GM08714 (cell line): ENCODE measurements at regions not wholly inside any gene's neighbourhood (a gene's known extent, or its start where the extent isn't known, plus 50 kb on each side); places are given as distances from the start of the nearest gene placed in this dataset.

Experiments used
- H3K4me3 ChIP-seq: fragments of 200-500 bp; sonication (Bioruptor generic); 2 replicates; pipeline ENCODE4 v1.5.1; 2014; ENCODE audit warnings: mild to moderate bottlenecking, low read length, inconsistent platforms
- ZNF274 ChIP-seq: IDR thresholded peaks from 2 replicates; pipeline ENCODE4 v1.6.1; 2012; ENCODE audit warnings: mild to moderate bottlenecking, low read depth, low read length

- no peak for TF ChIP-seq ZNF274
- no peak overlapping the region for H3K4me3 ChIP-seq
These were observed 98.2 kb downstream of the SOCS6 start for GRCh38 chr18:70387027-70387426.

- H3K4me3 ChIP-seq: no peak overlapping the region
- TF ChIP-seq ZNF274: no peak
These were observed 97.7 kb downstream of the SOCS6 start for GRCh38 chr18:70386582-70386981.

GRCh38 chr18:70385474-70385873 is 96.6 kb downstream of the SOCS6 start:
- H3K4me3 ChIP-seq: no peak overlapping the region
- no peak for TF ChIP-seq ZNF274

DNA sequence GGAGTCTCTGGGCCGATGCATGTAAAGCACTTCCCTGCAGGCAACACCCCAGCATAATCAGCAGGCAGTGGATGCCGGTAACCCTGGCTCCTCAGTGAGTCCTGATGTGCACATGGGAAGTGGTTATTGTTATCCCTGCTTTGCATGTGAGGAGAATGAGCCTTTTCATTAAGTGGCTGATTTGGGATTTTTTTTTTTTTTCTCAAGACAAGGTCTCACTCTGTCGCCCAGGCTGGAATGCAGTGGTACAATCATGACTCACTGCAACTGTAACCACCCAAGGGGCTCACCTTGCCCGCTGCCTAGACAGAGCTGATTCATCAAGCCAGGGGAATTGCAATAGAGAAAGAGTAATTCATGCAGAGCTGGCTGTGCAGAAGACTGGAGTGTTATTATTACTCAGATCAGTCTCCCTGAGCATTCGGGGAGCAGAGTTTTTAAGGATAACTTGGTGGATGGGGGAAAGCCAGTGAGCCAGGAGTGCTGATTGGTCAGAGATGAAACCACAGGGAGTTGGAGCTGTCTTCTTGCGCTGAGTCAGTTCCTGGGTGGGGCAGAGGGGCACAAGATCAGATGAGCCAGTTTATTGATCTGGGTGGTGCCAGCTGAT is 95.4 kb downstream of the SOCS6 start:
- no peak overlapping the region for H3K4me3 ChIP-seq
- TF ChIP-seq ZNF274: no peak

DNA sequence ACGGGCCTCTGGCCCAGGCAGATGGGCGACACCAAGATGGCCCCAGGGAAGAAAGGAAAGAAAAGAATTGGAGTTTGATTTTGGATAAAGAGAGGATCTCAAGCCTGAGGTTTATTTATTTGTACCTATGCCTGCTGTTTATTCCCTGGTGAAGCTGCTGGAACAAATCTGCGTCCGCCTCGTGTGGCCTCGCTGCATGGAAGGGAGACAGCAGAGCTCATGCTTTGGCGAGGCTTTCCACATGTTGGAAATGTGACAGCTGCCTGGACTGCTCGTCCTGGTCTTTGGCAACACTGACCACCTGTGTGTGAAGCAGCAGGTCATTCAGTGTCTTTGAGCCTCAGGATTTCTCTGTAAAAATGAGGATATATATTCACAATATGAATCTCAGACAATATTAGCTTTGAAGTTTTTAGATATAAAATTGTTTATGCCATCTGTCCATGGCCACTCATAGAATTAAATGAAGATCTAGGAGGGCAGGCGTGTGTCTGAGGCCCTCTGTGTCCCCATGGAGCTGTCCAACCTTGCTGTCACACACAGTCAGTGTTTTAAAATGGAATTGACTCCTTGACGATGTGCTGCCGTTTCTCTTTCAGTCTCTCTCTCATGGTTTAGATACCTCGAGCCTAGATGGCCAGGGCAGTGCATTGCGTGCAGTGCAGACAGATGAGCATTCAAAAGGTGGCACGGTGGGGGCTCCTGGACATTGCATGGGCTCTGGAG is 94.3 kb downstream of the SOCS6 start:
- no peak for TF ChIP-seq ZNF274
- H3K4me3 ChIP-seq: no peak overlapping the region

DNA sequence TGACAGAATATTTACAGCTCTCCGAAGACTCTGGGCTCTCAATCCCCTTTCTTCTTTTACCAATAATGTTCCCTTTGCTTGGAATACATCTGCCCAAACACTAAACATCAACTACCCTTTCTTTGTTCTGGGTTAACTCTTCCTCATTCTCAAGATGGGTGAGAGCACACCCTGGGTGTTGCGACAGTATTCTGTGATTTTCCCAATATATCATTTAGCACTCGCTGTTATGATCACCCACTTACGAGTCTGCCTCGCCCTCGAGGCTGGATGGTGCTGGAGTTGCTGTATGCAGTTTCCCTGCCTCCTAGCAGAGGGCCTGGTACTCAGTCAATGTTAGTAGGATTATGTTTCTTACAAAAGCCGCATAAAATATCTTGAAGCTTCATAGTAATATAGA is 93.2 kb downstream of the SOCS6 start:
- no peak overlapping the region for H3K4me3 ChIP-seq

DNA sequence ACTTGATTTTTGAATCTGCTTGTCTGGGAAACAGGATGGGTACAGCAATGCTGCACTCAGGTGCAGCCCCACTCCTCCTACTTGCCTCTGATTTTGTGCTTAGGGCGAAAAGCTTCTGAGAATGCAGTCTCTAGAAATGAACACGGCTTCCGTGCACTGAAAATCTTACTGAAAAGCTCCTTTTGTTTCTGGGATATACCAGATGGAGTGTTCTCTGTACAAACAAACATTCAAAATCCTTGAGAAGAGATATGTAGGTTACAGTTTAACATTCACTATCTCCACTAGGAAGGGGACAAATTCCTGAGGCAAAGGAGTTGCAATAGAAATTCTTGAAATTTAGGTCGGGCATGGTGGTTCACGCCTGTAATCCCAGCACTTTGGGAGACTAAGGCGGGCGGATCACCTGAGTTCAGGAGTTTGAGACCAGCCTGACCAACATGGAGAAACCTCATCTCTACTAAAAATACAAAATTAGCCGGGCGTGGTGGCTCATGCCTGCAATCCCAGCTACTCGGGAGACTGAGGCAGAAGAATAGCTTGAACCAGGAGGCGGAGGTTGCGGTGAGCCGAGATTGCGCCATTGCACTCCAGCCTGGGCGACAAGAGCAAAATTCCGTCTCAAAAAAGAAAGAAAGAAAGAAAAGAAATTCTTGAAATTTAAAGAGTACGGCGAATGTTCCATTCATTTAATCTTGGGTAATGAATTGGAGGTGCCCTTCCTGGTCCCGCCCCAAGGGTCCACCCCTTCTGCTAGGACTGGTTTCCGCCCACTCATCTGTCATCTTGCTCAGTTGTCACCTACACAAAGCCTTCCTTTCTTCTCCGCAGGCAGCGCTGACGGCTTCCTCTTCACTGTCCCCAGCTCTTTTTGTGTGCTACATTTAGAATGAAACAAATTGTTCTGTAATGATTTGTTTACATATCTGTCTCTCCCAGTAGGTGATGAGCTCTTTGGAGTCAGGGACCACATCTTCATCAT is 92.4 kb downstream of the SOCS6 start:
- no peak overlapping the region for H3K4me3 ChIP-seq

More for the DNA sequence above, 93.2 kb downstream of the SOCS6 start:
- TF ChIP-seq ZNF274: no peak

More for the DNA sequence above, 92.4 kb downstream of the SOCS6 start:
- TF ChIP-seq ZNF274: no peak
